ENCODE measurements at regions not wholly inside any gene's neighbourhood (a gene's known extent, or its start where the extent isn't known, plus 50 kb on each side); places are given as distances from the start of the nearest gene placed in this dataset.
"Not testable (repeated sequence)": the region's sequence is repeated elsewhere in the genome, so short reads cannot be mapped to it uniquely, and the experiment has no call there.

DNA sequence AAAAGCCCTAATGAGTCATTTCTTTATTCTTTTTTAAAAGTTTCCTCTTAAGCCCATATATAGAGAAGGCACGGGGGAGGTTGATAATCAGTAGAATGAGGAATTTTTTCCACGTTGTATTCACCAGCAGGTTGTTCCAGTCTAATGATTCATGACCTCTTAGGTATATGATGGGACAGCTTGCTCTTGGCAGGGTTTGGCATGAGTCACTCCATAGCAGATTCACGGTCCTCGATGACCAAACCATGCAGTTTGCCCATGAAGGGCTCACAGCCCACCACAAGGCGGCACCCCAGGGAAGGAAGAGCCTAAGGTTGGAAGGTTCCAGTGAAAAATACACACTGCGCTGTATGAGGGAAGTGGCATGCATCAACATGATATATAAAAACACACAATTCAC lies 623.8 kb upstream of the DIPK2B start:
- Mint-ChIP-seq H3K27ac (peak overlapping the region; percentile 80), H3K4me1 (ENCODE audit: low read depth) (peaks cover 25% of the 10 kb centered on the region), H3K9me3 (no peaks in the 10 kb centered on the region), H3K36me3 (ENCODE audit: low read depth) (peaks cover 36% of the 10 kb centered on the region), H3K27me3 (ENCODE audit: insufficient read depth) (no peaks in the 10 kb centered on the region), H3K4me3 (peak overlapping the region; percentile 9)
- no peak for DNase-seq (ENCODE audit: low spot score)
- intact Hi-C loops (cut with micrococcal nuclease), result loop anchor here (2.0 kb wide), 2 partner anchors 18 to 24 kb away; no protein-coding TSS in a partner anchor

- Mint-ChIP-seq H3K27me3 (ENCODE audit: insufficient read depth) (no peaks in the 10 kb centered on the region), H3K27ac (no peak overlapping the region), H3K36me3 (ENCODE audit: low read depth) (peaks cover 35% of the 10 kb centered on the region), H3K4me3 (no peak overlapping the region), H3K4me1 (ENCODE audit: low read depth) (peaks cover 30% of the 10 kb centered on the region), H3K9me3 (peaks cover 6% of the 10 kb centered on the region)
- intact Hi-C loops (cut with micrococcal nuclease), result no loop called here
- DNase-seq (ENCODE audit: low spot score), result no peak
These were observed 622.9 kb upstream of the DIPK2B start for GRCh38 chrX:45823536-45823935.

- intact Hi-C loops (cut with micrococcal nuclease), result no loop called here
- DNase-seq (ENCODE audit: low spot score), result no peak
- Mint-ChIP-seq H3K4me1 (ENCODE audit: low read depth) (peaks cover 26% of the 10 kb centered on the region), H3K9me3 (peaks cover 6% of the 10 kb centered on the region), H3K27ac (no peak overlapping the region), H3K36me3 (ENCODE audit: low read depth) (peaks cover 33% of the 10 kb centered on the region), H3K4me3 (no peak overlapping the region), H3K27me3 (ENCODE audit: insufficient read depth) (no peaks in the 10 kb centered on the region)
These were observed 621.4 kb upstream of the DIPK2B start for GRCh38 chrX:45822124-45822523.

- H3K9me3 Mint-ChIP-seq, result peaks cover 6% of the 10 kb centered on the region
- H3K4me3 Mint-ChIP-seq, result peak overlapping the region; percentile 40
- peaks cover 30% of the 10 kb centered on the region for H3K36me3 Mint-ChIP-seq (ENCODE audit: low read depth)
- peaks cover 32% of the 10 kb centered on the region for H3K4me1 Mint-ChIP-seq (ENCODE audit: low read depth)
- peak overlapping the region; percentile 77 for H3K27ac Mint-ChIP-seq
- intact Hi-C loops (cut with micrococcal nuclease), result loop anchor here (1.0 kb wide), 1 partner anchor 8 kb away; no protein-coding TSS in a partner anchor
- no peak for DNase-seq (ENCODE audit: low spot score)
- no peaks in the 10 kb centered on the region for H3K27me3 Mint-ChIP-seq (ENCODE audit: insufficient read depth)
These were observed 618.2 kb upstream of the DIPK2B start for GRCh38 chrX:45818913-45819312.

GRCh38 chrX:45815441-45815840 lies 614.8 kb upstream of the DIPK2B start:
- peaks cover 59% of the 10 kb centered on the region for H3K4me1 Mint-ChIP-seq (ENCODE audit: low read depth)
- no peak for DNase-seq (ENCODE audit: low spot score)
- intact Hi-C loops (cut with micrococcal nuclease), result no loop called here
- no peaks in the 10 kb centered on the region for H3K27me3 Mint-ChIP-seq (ENCODE audit: insufficient read depth)
- H3K9me3 Mint-ChIP-seq, result peaks cover 6% of the 10 kb centered on the region
- no peak overlapping the region for H3K27ac Mint-ChIP-seq
- peak overlapping the region; percentile 45 for H3K4me3 Mint-ChIP-seq
- peaks cover 40% of the 10 kb centered on the region for H3K36me3 Mint-ChIP-seq (ENCODE audit: low read depth)

- Mint-ChIP-seq H3K9me3 (no peaks in the 10 kb centered on the region), H3K36me3 (ENCODE audit: low read depth) (peaks cover 59% of the 10 kb centered on the region), H3K27ac (peak overlapping the region; percentile 82), H3K27me3 (ENCODE audit: insufficient read depth) (no peaks in the 10 kb centered on the region), H3K4me3 (peak overlapping the region; percentile 42), H3K4me1 (ENCODE audit: low read depth) (peaks cover 93% of the 10 kb centered on the region)
- no peak for DNase-seq (ENCODE audit: low spot score)
- intact Hi-C loops (cut with micrococcal nuclease), result loop anchor here (1.0 kb wide), 1 partner anchor 8 kb away; no protein-coding TSS in a partner anchor
These were observed 610.6 kb upstream of the DIPK2B start for GRCh38 chrX:45811326-45811725.

- Mint-ChIP-seq H3K27me3 (ENCODE audit: insufficient read depth) (peaks cover 3% of the 10 kb centered on the region), H3K4me1 (ENCODE audit: low read depth) (peaks cover 93% of the 10 kb centered on the region), H3K9me3 (no peaks in the 10 kb centered on the region), H3K36me3 (ENCODE audit: low read depth) (peaks cover 60% of the 10 kb centered on the region), H3K27ac (peak overlapping the region; percentile 96), H3K4me3 (peak overlapping the region; percentile 66)
- intact Hi-C loops (cut with micrococcal nuclease), result loop anchor here (1.0 to 10.0 kb wide), 3 partner anchors 17 to 467 kb away; no protein-coding TSS in a partner anchor
- DNase-seq (ENCODE audit: low spot score), result no peak
These were observed 607.1 kb upstream of the DIPK2B start for GRCh38 chrX:45807572-45808425.

- DNase-seq (ENCODE audit: low spot score), result peak; percentile 41
- Mint-ChIP-seq H3K9me3 (no peaks in the 10 kb centered on the region), H3K27me3 (ENCODE audit: insufficient read depth) (peaks cover 3% of the 10 kb centered on the region), H3K4me3 (peak overlapping the region; percentile 66), H3K4me1 (ENCODE audit: low read depth) (peaks cover 93% of the 10 kb centered on the region), H3K27ac (peak overlapping the region; percentile 96), H3K36me3 (ENCODE audit: low read depth) (peaks cover 54% of the 10 kb centered on the region)
- intact Hi-C loops (cut with micrococcal nuclease), result loop anchor here (1.0 to 10.0 kb wide), 4 partner anchors 18 to 468 kb away; no protein-coding TSS in a partner anchor
These were observed 605.9 kb upstream of the DIPK2B start for GRCh38 chrX:45806410-45807121.

DNA sequence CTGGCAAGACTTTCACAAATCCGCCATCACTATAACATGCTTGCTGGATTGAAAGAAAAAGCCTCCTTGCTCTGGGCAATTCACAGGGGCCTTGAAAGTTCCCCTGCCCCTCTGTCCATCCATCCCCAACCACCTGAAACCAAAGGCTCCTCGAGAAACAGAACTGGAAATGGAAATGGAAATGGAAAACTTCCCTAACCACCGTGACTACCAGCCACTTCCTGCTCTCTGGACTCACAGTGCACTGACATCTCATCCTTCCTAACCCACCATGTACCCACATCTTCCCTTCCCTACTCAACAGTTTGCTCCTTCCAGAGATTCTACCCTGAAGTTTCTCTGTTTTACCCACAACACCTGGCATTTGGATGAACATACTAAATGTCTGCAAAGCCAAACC lies 603.6 kb upstream of the DIPK2B start:
- Mint-ChIP-seq H3K36me3 (ENCODE audit: low read depth) (peaks cover 38% of the 10 kb centered on the region), H3K4me3 (peak overlapping the region; percentile 45), H3K4me1 (ENCODE audit: low read depth) (peaks cover 76% of the 10 kb centered on the region), H3K9me3 (no peaks in the 10 kb centered on the region), H3K27me3 (ENCODE audit: insufficient read depth) (peaks cover 3% of the 10 kb centered on the region), H3K27ac (peak overlapping the region; percentile 89)
- no peak for DNase-seq (ENCODE audit: low spot score)
- intact Hi-C loops (cut with micrococcal nuclease), result loop anchor here (10.0 kb wide), 1 partner anchor 471 kb away; no protein-coding TSS in a partner anchor

GRCh38 chrX:45803383-45803921 lies 602.8 kb upstream of the DIPK2B start:
- H3K27ac Mint-ChIP-seq, result peak overlapping the region; percentile 89
- H3K9me3 Mint-ChIP-seq, result no peaks in the 10 kb centered on the region
- DNase-seq (ENCODE audit: low spot score), result no peak
- intact Hi-C loops (cut with micrococcal nuclease), result loop anchor here (1.0 to 10.0 kb wide), 7 partner anchors 33 to 573 kb away; no protein-coding TSS in a partner anchor
- peaks cover 3% of the 10 kb centered on the region for H3K27me3 Mint-ChIP-seq (ENCODE audit: insufficient read depth)
- peak overlapping the region; percentile 72 for H3K4me3 Mint-ChIP-seq
- peaks cover 36% of the 10 kb centered on the region for H3K36me3 Mint-ChIP-seq (ENCODE audit: low read depth)
- H3K4me1 Mint-ChIP-seq (ENCODE audit: low read depth), result peaks cover 76% of the 10 kb centered on the region

- H3K36me3 Mint-ChIP-seq (ENCODE audit: low read depth), result peaks cover 38% of the 10 kb centered on the region
- intact Hi-C loops (cut with micrococcal nuclease), result loop anchor here (1.0 to 10.0 kb wide), 2 partner anchors 42 to 473 kb away; no protein-coding TSS in a partner anchor
These were observed 600.9 kb upstream of the DIPK2B start for GRCh38 chrX:45801554-45801953.

GRCh38 chrX:45800746-45801453 lies 600.2 kb upstream of the DIPK2B start:
- DNase-seq (ENCODE audit: low spot score); H3K27me3 Mint-ChIP-seq (ENCODE audit: insufficient read depth); H3K9me3 Mint-ChIP-seq: not testable (repeated sequence)
- Mint-ChIP-seq H3K27ac (peak overlapping the region; percentile 29), H3K4me3 (peak overlapping the region; percentile 11), H3K4me1 (ENCODE audit: low read depth) (peaks cover 70% of the 10 kb centered on the region), H3K36me3 (ENCODE audit: low read depth) (peaks cover 37% of the 10 kb centered on the region)
- intact Hi-C loops (cut with micrococcal nuclease), result loop anchor here (1.0 to 10.0 kb wide), 2 partner anchors 42 to 474 kb away; no protein-coding TSS in a partner anchor

More at GRCh38 chrX:45801554-45801953, 600.9 kb upstream of the DIPK2B start:
- Mint-ChIP-seq H3K4me3 (peak overlapping the region; percentile 26), H3K9me3 (no peaks in the 10 kb centered on the region), H3K4me1 (ENCODE audit: low read depth) (peaks cover 70% of the 10 kb centered on the region), H3K27ac (peak overlapping the region; percentile 11), H3K27me3 (ENCODE audit: insufficient read depth) (peaks cover 3% of the 10 kb centered on the region)
- DNase-seq (ENCODE audit: low spot score), result no peak

All from activated T-helper 1 cell treated with anti-CD3 and anti-CD28 coated beads, Interleukin-12 subunit alpha, Interleukin-12 subunit beta, Interleukin-2, Interleukin-4 antibody, amounts not matched to agents 30 ng/mL and 10 ng/mL and 1 ng/mL, durations not matched to agents 14 hours and 24 hours and 36 hours (primary cell).